SU-DHL-6 (cell line): ENCODE measurements at regions not wholly inside any gene's neighbourhood (a gene's known extent, or its start where the extent isn't known, plus 50 kb on each side); places are given as distances from the start of the nearest gene placed in this dataset.

Experiments
- H2AFZ ChIP-seq: fragments of 200-600 bp; sonication (generic); 2 replicates; pipeline ENCODE4 v1.6.1; 2014; ENCODE audit warnings: low read depth, mild to moderate bottlenecking, moderate library complexity, mixed read lengths, antibody characterized with exemption, low read length; ENCODE audit not compliant: severe bottlenecking
- H3F3A ChIP-seq: fragments of 200-600 bp; shearing (Covaris generic); 2 replicates; pipeline ENCODE4 v1.6.0; 2016; ENCODE audit warnings: antibody characterized with exemption, mild to moderate bottlenecking; ENCODE audit not compliant: insufficient read depth
- H3K27ac ChIP-seq: fragments of 200-600 bp; sonication (generic); 2 replicates; pipeline ENCODE4 v1.5.1; 2016; ENCODE audit warnings: low read depth, mild to moderate bottlenecking, low read length, moderate library complexity, mixed read lengths
- H3K27me3 ChIP-seq: fragments of 200-600 bp; sonication (generic), shearing (Covaris generic); 2 replicates; pipeline ENCODE4 v1.6.0; 2014; ENCODE audit warnings: mild to moderate bottlenecking, low read length
- H3K36me3 ChIP-seq: fragments of 200-600 bp; sonication (generic); 2 replicates; pipeline ENCODE4 v1.6.1; 2014; ENCODE audit warnings: mild to moderate bottlenecking, low read length, mixed read lengths
- H3K4me2 ChIP-seq: fragments of 300-600, 200-600 bp; shearing (Covaris generic), sonication (generic); 2 replicates; pipeline ENCODE4 v1.6.0; 2014; ENCODE audit warnings: low read length, low read depth, mild to moderate bottlenecking; ENCODE audit not compliant: poor library complexity, severe bottlenecking
- H3K4me3 ChIP-seq: fragments of 200-600 bp; sonication (generic); 2 replicates; pipeline ENCODE4 v1.5.1; 2014; ENCODE audit warnings: antibody characterized with exemption, low read length, mild to moderate bottlenecking, mixed read lengths; ENCODE audit not compliant: insufficient read depth, poor library complexity, severe bottlenecking
- H3K79me2 ChIP-seq: fragments of 200-600 bp; sonication (generic); 2 replicates; pipeline ENCODE4 v1.6.1; 2014; ENCODE audit warnings: mild to moderate bottlenecking, low read length, moderate library complexity; ENCODE audit not compliant: insufficient read depth
- H3K9ac ChIP-seq: fragments of 200-600 bp; sonication (generic); 2 replicates; pipeline ENCODE4 v1.7.0; 2014; ENCODE audit warnings: mild to moderate bottlenecking, low read length
- H3K9me2 ChIP-seq: fragments of 200-600 bp; sonication (generic); replicated peaks from 2 replicates; pipeline ENCODE4 v1.6.1; 2014; ENCODE audit warnings: low read length; ENCODE audit not compliant: insufficient read depth
- H3K9me3 ChIP-seq: fragments of 200-600 bp; sonication (generic); 2 replicates; pipeline ENCODE4 v1.6.1; 2014; ENCODE audit warnings: low read length, mixed read lengths; ENCODE audit not compliant: insufficient read depth
- H4K20me1 ChIP-seq: fragments of 200-600 bp; sonication (generic); 2 replicates; pipeline ENCODE4 v1.6.1; 2014; ENCODE audit warnings: low read depth, mild to moderate bottlenecking, antibody characterized with exemption, low read length, moderate library complexity, mixed read lengths
- CTCF ChIP-seq: fragments of 200-600 bp; sonication (generic); IDR thresholded peaks from one replicate; pipeline ENCODE4 v1.5.1; 2017; ENCODE audit warnings: antibody characterized with exemption, mild to moderate bottlenecking, low read length, moderate library complexity; ENCODE audit not compliant: insufficient read depth, poor library complexity, severe bottlenecking
- EZH2phosphoT487 ChIP-seq: fragments of 200-600 bp; sonication (generic), shearing (Covaris generic); conservative IDR thresholded peaks from 2 replicates; pipeline ENCODE4 v1.6.1; 2018; ENCODE audit warnings: mild to moderate bottlenecking, antibody characterized with exemption, low read length, moderate library complexity, mixed read lengths

DNA sequence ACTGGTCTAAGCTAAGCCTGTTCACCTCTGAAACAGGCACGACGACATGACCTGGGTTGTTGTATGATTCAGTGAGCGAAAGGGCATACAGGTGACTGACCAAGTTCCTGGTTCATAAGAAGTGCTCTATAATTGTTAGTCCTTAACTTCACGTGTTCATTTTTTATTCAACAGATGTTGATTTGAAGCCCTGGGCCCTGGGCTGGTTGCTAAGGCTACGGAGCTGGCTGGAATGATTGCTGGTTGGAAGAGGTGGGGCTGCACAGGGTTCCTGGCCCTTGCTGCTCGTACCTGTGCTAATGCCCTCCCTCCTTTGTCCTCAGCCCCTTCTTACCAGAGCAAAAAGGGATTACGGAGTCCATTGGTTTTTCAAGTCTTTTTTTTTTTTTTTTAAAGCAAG is 111.3 kb upstream of the CSF3R start:
- Histone ChIP-seq H3K9me3 (no peaks in the 10 kb centered on the region), H3K79me2 (no peaks in the 10 kb centered on the region), H2AFZ (no peak overlapping the region), H3K27me3 (no peaks in the 10 kb centered on the region), H3K9ac (no peak overlapping the region), H3K9me2 (no peaks in the 10 kb centered on the region), H4K20me1 (no peaks in the 10 kb centered on the region), H3K36me3 (no peaks in the 10 kb centered on the region), H3K27ac (no peak overlapping the region), H3F3A (no peaks in the 10 kb centered on the region), H3K4me2 (no peak overlapping the region), H3K4me3 (no peak overlapping the region)
- TF ChIP-seq EZH2phosphoT487 (no peak), CTCF (no peak)

DNA sequence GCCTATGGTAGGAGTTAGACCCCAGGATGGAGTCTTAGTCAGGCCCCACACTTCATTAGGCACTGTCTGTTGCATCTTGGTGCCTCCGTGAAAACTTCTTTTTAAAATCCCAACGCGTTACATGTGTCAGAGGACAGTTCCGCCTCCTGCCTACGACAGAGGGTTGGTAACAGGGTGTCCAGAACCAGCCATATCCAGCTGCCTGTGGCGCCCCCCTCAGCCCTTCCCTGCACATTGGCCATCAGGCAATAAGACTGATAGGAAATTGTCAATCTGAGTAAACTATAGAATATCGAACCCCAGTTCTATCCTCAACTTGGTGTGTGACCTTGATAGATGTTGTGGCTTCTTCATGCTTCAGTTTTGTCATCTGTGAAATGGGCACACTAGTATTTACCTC is 108.6 kb upstream of the CSF3R start:
- no peak overlapping the region for H3K4me2 ChIP-seq
- no peaks in the 10 kb centered on the region for H3K9me2 ChIP-seq
- no peak for TF ChIP-seq EZH2phosphoT487
- no peak for TF ChIP-seq CTCF
- H3K4me3 ChIP-seq, result no peak overlapping the region
- H2AFZ ChIP-seq, result no peak overlapping the region
- no peak overlapping the region for H3K9ac ChIP-seq
- H3K9me3 ChIP-seq, result no peaks in the 10 kb centered on the region
- H3K27me3 ChIP-seq, result no peaks in the 10 kb centered on the region
- H4K20me1 ChIP-seq, result no peaks in the 10 kb centered on the region
- H3F3A ChIP-seq, result no peaks in the 10 kb centered on the region
- no peaks in the 10 kb centered on the region for H3K36me3 ChIP-seq
- H3K79me2 ChIP-seq, result no peaks in the 10 kb centered on the region
- no peak overlapping the region for H3K27ac ChIP-seq

DNA sequence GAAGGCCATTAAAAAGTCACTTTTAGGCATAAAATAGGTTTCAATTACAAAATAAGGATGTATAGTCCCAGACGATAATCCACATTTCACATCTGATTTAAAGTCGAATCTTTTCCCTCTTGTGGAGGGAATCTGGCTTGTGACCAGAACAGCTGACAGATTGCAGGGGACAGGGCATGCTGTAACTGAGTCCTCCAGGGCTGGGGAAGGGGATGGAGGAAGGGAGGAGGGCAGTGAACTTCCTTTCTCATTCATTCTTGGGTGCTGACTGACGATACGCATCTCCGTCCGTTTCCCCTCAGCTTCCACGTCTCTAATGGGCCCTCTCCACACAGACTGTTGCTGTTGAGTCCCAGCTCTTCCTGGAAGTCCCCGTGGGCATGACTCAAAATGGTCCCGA is 108.1 kb upstream of the CSF3R start:
- H3K4me3 ChIP-seq, result no peak overlapping the region
- H3K9me2 ChIP-seq, result no peaks in the 10 kb centered on the region
- H3K9me3 ChIP-seq, result no peaks in the 10 kb centered on the region
- H3K4me2 ChIP-seq, result no peak overlapping the region
- no peaks in the 10 kb centered on the region for H3K27me3 ChIP-seq
- H3K9ac ChIP-seq, result no peak overlapping the region
- H3K79me2 ChIP-seq, result no peaks in the 10 kb centered on the region
- no peaks in the 10 kb centered on the region for H3K36me3 ChIP-seq
- H4K20me1 ChIP-seq, result no peaks in the 10 kb centered on the region
- no peak overlapping the region for H2AFZ ChIP-seq
- H3F3A ChIP-seq, result no peaks in the 10 kb centered on the region
- TF ChIP-seq CTCF (no peak), EZH2phosphoT487 (no peak)
- no peak overlapping the region for H3K27ac ChIP-seq

DNA sequence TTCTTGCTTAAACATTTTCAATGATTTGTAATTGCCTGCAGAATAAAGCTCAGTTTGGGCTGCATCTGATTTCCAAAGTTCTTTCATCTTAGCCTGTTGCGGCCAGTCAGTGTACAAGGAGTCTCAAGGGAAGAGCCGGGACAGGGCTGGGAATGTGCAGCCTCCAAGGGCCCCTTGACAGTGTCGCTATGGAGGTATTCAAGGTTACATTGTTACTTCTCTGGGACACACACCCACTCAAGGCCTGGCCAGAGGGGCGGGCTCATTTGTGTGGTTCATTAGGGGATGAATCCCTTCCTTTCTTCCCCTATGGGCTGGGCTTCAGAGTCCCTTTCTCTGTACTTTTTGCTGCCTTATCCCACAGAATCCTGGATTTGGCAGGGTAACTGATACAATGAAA is 107.6 kb upstream of the CSF3R start:
- no peak overlapping the region for H2AFZ ChIP-seq
- H3K4me3 ChIP-seq, result no peak overlapping the region
- no peak overlapping the region for H3K27ac ChIP-seq
- no peaks in the 10 kb centered on the region for H3F3A ChIP-seq
- H3K36me3 ChIP-seq, result no peaks in the 10 kb centered on the region
- TF ChIP-seq EZH2phosphoT487 (no peak), CTCF (no peak)
- no peaks in the 10 kb centered on the region for H4K20me1 ChIP-seq
- H3K79me2 ChIP-seq, result no peaks in the 10 kb centered on the region
- no peak overlapping the region for H3K9ac ChIP-seq
- H3K9me2 ChIP-seq, result no peaks in the 10 kb centered on the region
- no peak overlapping the region for H3K4me2 ChIP-seq
- H3K9me3 ChIP-seq, result no peaks in the 10 kb centered on the region
- no peaks in the 10 kb centered on the region for H3K27me3 ChIP-seq
